Prostate gland (tissue), 2 donors: ENCODE measurements at regions not wholly inside any gene's neighbourhood (a gene's known extent, or its start where the extent isn't known, plus 50 kb on each side); places are given as distances from the start of the nearest gene placed in this dataset.

Experiments
- DNase-seq: peaks from one replicate; pipeline ENCODE4 v3.0.0-alpha.2; 2019; ENCODE audit warnings: low spot score
- H3K27ac ChIP-seq, 2 donors: fragments of 200-600 bp; sonication (generic); 2 replicates each; pipeline ENCODE4 v1.5.1; 2017 to 2019
- H3K27me3 ChIP-seq: fragments of 200-600 bp; sonication (generic); replicated peaks from 2 replicates; pipeline ENCODE4 v1.5.1; 2019; ENCODE audit not compliant: insufficient read depth
- H3K36me3 ChIP-seq, 2 donors: fragments of 200-600 bp; sonication (generic); 1 replicate in 1 of 2; 2 replicates in 1 of 2; pipeline versions ENCODE4 v1.5.1 to v1.8.1; 2017 to 2019
- H3K4me1 ChIP-seq: fragments of 200-600 bp; sonication (generic); replicated peaks from 2 replicates; pipeline ENCODE4 v1.5.1; 2019
- H3K4me3 ChIP-seq, 2 donors: fragments of 200-600 bp; sonication (generic); 2 replicates each; pipeline ENCODE4 v1.5.1; 2017 to 2019
- H3K9me3 ChIP-seq: fragments of 200-600 bp; sonication (generic); 2 replicates; pipeline ENCODE4 v1.5.1; 2017
- POLR2A ChIP-seq: fragments of 450-650 bp; IDR thresholded peaks from one replicate; pipeline ENCODE4 v1.6.1; 2016; ENCODE audit warnings: antibody characterized with exemption, mild to moderate bottlenecking
- POLR2AphosphoS5 ChIP-seq: sonication (generic); formaldehyde crosslinking; IDR thresholded peaks from one replicate; pipeline ENCODE4 v1.6.1; 2017; ENCODE audit warnings: antibody characterized with exemption
- WGBS: methylation state at CpG from one replicate; pipeline ENCODE4 v1.1.5; 2018; 5-methylcytosine and 5-hydroxymethylcytosine counted together
- intact Hi-C: fragments of 100-400 bp; cut with DNase I; formaldehyde crosslinking; loops from one replicate; pipeline ENCODE4 v1.14.2; 2022
- TF ChIP-seq, protein P1 (sequence below), 4 experiments: fragments of 200-600 bp in 2 of 4; fragments of 450-650 bp in 2 of 4; sonication (generic) in 2 of 4; IDR thresholded peaks; 1 replicate in 3 of 4; 2 replicates in 1 of 4; pipeline ENCODE4 v1.5.1; 2016 to 2019; ENCODE audit warnings: antibody characterized with exemption in 4 of 4, mild to moderate bottlenecking in 2 of 4, moderate library complexity in 2 of 4

DNA sequence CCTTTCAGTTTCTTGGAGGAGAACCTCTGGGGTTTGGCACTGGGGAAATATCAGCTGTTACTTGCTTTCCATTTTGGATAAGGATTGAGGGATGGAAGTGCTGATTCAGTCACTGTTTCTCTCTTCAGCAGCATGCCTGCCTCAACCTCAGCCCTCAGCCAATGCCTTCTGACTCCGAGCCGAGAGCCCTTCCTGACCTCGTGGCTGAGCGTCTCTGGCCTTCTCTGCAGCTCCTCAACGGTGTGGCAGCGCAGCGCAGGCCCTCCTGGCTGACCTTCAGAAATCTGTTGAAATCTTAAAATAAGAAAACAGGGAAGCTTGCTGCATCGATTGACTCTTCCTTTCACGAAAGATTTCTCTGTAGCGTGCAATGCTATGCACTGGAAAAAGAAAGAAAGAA, 434.3 kb upstream of the FAT1 start:
- no peak for DNase-seq
- H3K27ac ChIP-seq, result no peak overlapping the region
- no peaks in the 10 kb centered on the region for H3K36me3 ChIP-seq
- no peaks in the 10 kb centered on the region for H3K27me3 ChIP-seq
- no peaks in the 10 kb centered on the region for H3K4me1 ChIP-seq
- intact Hi-C loops, result no loop called here
- 96% methylated on average over 10 of the region's 10 CpGs for WGBS
- TF ChIP-seq POLR2AphosphoS5, result no peak
- TF ChIP-seq, protein P1, sequence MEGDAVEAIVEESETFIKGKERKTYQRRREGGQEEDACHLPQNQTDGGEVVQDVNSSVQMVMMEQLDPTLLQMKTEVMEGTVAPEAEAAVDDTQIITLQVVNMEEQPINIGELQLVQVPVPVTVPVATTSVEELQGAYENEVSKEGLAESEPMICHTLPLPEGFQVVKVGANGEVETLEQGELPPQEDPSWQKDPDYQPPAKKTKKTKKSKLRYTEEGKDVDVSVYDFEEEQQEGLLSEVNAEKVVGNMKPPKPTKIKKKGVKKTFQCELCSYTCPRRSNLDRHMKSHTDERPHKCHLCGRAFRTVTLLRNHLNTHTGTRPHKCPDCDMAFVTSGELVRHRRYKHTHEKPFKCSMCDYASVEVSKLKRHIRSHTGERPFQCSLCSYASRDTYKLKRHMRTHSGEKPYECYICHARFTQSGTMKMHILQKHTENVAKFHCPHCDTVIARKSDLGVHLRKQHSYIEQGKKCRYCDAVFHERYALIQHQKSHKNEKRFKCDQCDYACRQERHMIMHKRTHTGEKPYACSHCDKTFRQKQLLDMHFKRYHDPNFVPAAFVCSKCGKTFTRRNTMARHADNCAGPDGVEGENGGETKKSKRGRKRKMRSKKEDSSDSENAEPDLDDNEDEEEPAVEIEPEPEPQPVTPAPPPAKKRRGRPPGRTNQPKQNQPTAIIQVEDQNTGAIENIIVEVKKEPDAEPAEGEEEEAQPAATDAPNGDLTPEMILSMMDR (IDR thresholded peaks at IDR 0.05), result no peak
- TF ChIP-seq POLR2A, result no peak
- no peaks in the 10 kb centered on the region for H3K9me3 ChIP-seq
- no peak overlapping the region for H3K4me3 ChIP-seq

DNA sequence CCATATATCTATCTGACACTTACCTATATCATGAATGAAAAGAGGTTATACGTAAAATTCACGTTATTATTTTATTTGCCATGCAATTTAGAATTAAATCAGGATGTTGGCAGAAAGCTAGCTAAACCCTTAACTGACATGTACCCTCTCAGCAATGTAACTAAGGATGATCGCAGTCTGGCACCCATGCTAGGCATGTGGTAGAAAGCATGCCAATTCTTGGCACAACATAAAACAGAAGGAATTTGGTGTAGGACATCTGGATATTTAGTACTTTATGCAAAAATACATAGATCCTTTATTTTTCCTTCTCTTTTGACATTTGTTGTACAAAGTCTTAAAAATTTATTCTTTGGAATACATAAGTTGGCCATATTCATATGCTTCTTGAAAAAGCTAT, 436.8 kb upstream of the FAT1 start:
- H3K9me3 ChIP-seq, result no peaks in the 10 kb centered on the region
- TF ChIP-seq POLR2AphosphoS5 (no peak), POLR2A (no peak)
- TF ChIP-seq, protein P1 (IDR thresholded peaks at IDR 0.05), result no peak
- H3K4me1 ChIP-seq, result no peaks in the 10 kb centered on the region
- DNase-seq, result no peak
- H3K27me3 ChIP-seq, result no peaks in the 10 kb centered on the region
- 75% methylated on average over 3 of the region's 3 CpGs for WGBS
- intact Hi-C loops, result no loop called here
- H3K27ac ChIP-seq, result no peak overlapping the region
- no peak overlapping the region for H3K4me3 ChIP-seq
- H3K36me3 ChIP-seq, result no peaks in the 10 kb centered on the region

DNA sequence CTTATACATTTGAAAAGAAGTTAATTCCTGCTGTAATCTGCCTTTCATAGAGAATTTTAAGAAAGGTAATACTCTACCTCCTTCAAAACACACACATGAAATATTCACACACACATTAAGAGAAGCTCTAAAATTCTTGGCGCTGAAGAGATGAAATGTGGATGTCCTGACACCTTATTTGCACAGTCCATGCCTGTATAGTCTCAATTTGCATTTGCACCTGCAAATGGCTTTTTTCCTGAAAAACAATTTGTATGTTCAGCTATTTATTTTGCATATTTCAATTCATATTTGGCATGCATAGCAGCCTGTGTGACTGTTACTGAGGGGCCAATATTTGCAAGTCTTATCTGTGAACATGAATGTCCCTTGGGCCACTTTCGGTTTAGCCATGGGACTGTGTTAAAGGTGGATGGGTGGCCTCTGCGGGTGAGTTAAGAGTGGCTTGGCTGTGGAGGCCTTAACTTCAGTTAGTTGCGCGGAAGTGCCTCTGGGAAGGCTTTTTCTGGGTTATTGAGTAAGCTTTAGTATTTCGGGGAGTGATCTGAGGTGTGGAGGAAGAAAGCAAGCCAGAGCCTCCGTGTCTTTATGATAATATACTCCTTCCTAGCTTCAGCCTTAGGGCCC, 443.3 kb upstream of the FAT1 start:
- DNase-seq, result no peak
- 78% methylated on average over 7 of the region's 7 CpGs for WGBS
- H3K4me1 ChIP-seq, result no peaks in the 10 kb centered on the region
- TF ChIP-seq POLR2A (no peak), POLR2AphosphoS5 (no peak)
- TF ChIP-seq, protein P1 (IDR thresholded peaks at IDR 0.05), result no peak
- H3K27ac ChIP-seq, result no peak overlapping the region
- no peak overlapping the region for H3K4me3 ChIP-seq
- intact Hi-C loops, result no loop called here
- no peaks in the 10 kb centered on the region for H3K36me3 ChIP-seq
- no peaks in the 10 kb centered on the region for H3K27me3 ChIP-seq
- H3K9me3 ChIP-seq, result no peaks in the 10 kb centered on the region

DNA sequence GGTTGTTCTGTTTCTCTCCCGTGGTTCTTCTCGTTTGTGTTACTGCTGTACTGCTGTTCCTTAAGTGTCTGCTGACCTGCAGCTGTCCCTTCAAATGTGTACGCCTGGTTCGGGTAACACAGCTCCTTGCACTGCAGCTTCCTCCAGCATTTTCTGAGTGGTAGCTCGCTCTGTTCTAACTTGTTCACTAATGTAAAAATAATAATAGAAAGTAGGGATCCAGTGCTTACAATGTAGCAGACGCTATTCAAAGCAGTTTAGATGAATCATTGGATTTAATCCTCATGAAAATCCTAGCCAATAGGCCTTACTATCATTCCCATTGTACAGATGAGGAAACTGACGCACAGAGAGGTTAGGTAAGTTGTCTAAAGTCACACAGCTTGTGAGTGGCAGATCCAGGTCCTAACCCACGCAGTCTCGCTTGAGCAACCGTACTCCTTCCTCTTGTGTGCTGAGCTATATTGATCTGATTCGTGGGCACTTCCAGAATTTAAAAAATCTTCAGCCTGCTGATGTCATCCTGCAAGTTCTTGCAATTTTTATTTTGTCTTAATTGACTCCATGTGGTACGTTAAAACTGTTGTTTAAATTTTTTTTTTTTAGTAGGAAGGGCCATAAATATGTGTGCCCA, 448.2 kb upstream of the FAT1 start:
- DNase-seq, result no peak
- WGBS, result 52% methylated on average over 12 of the region's 12 CpGs
- no peak for TF ChIP-seq POLR2A
- TF ChIP-seq POLR2AphosphoS5, result no peak
- TF ChIP-seq, protein P1 (IDR thresholded peaks at IDR 0.05), result no peak
- H3K27me3 ChIP-seq, result no peaks in the 10 kb centered on the region
- no peaks in the 10 kb centered on the region for H3K9me3 ChIP-seq
- no peak overlapping the region for H3K27ac ChIP-seq
- no peaks in the 10 kb centered on the region for H3K4me1 ChIP-seq
- intact Hi-C loops, result no loop called here
- no peak overlapping the region for H3K4me3 ChIP-seq
- no peaks in the 10 kb centered on the region for H3K36me3 ChIP-seq

DNA sequence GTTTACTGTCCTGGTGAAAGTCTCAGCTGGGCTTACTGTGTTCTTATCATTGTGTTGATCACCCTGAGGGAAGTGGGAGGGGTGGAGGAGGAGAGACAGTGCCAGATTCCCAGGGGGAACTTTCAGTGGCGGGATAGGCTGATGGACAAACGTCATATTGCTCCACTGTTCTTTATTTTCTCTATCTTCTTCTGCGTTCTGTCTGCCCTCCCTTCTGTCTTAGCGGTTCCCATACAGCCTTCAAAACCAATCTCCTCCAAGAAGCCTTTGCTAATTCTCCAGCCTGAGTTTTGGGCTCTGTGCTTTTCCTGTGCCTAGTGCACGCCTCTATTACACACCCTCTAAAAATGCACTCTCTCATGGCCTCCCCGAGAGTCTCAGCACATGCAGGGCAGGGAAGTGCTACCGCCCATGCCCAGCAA, 448.7 kb upstream of the FAT1 start:
- intact Hi-C loops, result no loop called here
- no peaks in the 10 kb centered on the region for H3K27me3 ChIP-seq
- no peak overlapping the region for H3K4me3 ChIP-seq
- 29% methylated on average over 7 of the region's 7 CpGs for WGBS
- no peaks in the 10 kb centered on the region for H3K4me1 ChIP-seq
- peak; percentile 23 for DNase-seq
- H3K36me3 ChIP-seq, result no peaks in the 10 kb centered on the region
- TF ChIP-seq POLR2A (no peak), POLR2AphosphoS5 (peak; percentile 39)
- no peaks in the 10 kb centered on the region for H3K9me3 ChIP-seq
- no peak overlapping the region for H3K27ac ChIP-seq
